AG09309 (cell line): ENCODE measurements at regions not wholly inside any gene's neighbourhood (a gene's known extent, or its start where the extent isn't known, plus 50 kb on each side); places are given as distances from the start of the nearest gene placed in this dataset.

Experiments
- DNase-seq: peaks from one replicate; pipeline ENCODE4 v3.0.0-alpha.2; 2010; ENCODE audit warnings: low read depth
- H3K4me3 ChIP-seq: 2 replicates; pipeline ENCODE4 v1.5.1; 2011; ENCODE audit warnings: mild to moderate bottlenecking, low read depth, low read length, moderate library complexity; ENCODE audit not compliant: control insufficient read depth
- TF ChIP-seq, protein P1 (sequence below): IDR thresholded peaks from 2 replicates; pipeline ENCODE4 v1.5.1; 2011; ENCODE audit warnings: mild to moderate bottlenecking, low read depth, low read length, inconsistent platforms; ENCODE audit not compliant: insufficient read depth, control insufficient read depth; ENCODE audit errors: missing control alignments

DNA sequence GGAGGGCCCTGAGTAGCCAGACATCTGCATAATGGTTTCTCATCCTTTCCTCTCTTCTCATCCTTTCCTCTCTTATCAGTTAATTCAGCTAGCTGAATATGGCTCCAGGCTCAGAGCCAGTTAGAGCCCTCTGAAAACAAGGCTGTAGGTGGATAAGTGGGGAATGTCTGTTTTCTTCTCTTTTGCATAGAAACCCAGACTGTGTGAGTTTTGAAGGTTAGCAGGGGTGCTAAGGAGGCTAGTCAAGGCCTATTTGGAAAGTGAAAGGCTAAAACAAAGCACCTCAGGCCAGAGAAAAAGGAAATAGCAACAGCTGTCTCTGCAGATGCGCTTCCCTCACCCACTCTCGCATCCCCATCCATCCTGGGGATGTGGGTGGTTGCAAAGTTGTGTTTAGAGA is 420.9 kb downstream of the SHISA9 start:
- DNase-seq: no peak
- no peak overlapping the region for H3K4me3 ChIP-seq
- TF ChIP-seq, protein P1, sequence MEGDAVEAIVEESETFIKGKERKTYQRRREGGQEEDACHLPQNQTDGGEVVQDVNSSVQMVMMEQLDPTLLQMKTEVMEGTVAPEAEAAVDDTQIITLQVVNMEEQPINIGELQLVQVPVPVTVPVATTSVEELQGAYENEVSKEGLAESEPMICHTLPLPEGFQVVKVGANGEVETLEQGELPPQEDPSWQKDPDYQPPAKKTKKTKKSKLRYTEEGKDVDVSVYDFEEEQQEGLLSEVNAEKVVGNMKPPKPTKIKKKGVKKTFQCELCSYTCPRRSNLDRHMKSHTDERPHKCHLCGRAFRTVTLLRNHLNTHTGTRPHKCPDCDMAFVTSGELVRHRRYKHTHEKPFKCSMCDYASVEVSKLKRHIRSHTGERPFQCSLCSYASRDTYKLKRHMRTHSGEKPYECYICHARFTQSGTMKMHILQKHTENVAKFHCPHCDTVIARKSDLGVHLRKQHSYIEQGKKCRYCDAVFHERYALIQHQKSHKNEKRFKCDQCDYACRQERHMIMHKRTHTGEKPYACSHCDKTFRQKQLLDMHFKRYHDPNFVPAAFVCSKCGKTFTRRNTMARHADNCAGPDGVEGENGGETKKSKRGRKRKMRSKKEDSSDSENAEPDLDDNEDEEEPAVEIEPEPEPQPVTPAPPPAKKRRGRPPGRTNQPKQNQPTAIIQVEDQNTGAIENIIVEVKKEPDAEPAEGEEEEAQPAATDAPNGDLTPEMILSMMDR: no peak

DNA sequence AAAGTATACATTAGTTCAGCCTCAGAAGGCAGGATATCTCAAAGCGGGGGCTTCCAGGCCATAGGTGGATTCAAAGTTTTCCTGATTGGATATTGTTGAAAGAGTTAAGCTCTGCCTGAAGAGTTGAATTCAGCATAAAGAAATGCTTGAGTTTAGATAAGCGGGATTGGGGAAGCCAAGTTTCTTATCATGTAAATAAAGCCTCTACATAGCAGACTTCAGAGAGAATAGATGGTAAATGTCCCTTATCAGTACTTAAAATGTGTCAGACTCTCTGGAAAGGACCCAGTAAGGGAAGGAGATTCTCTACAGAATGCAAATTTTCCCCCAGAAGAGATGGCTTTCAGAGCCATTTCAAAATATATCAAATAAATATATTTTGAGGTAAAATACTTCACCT is 423.5 kb downstream of the SHISA9 start:
- TF ChIP-seq, protein P1: no peak
- no peak for DNase-seq
- no peak overlapping the region for H3K4me3 ChIP-seq

DNA sequence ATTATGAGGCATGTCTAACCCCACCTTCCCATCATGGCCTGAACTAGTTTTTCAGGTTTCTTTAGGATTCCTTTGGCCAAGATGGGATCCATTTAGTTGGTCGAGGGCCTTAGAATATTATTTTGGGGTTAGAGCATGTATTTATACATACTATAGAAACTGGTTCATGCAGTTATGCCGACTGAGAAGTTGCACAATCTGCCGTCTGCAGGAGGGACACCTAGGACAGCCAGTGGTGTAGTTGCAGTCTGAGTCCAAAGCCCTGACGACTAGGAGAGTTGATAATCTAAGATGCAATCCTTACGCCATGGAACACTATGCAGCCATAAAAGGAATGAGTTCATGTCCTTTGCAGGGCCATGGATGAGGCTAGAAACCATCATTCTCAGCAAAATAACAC is 424.0 kb downstream of the SHISA9 start:
- H3K4me3 ChIP-seq: no peak overlapping the region
- DNase-seq: no peak
- TF ChIP-seq, protein P1: no peak

DNA sequence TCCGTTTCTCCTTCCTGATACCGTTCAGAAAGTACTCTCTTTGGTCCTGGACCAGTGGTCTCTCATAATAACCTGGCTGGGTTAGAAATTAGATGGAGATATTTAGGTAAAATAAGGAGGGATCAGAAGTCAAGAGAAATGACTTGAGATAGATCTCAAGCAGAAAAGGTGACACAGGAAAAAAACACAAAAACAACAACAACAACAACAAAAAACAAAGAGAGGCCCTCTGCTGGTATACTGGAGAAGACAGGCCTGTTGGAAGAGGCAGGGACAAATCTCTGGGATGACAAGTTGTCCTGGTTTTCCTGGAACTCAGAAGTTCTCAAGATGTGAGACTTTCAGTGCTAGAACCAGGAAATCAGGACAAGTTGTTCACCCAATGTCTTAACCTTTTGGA is 430.5 kb downstream of the SHISA9 start:
- TF ChIP-seq, protein P1: no peak
- DNase-seq: no peak
- H3K4me3 ChIP-seq: no peak overlapping the region

DNA sequence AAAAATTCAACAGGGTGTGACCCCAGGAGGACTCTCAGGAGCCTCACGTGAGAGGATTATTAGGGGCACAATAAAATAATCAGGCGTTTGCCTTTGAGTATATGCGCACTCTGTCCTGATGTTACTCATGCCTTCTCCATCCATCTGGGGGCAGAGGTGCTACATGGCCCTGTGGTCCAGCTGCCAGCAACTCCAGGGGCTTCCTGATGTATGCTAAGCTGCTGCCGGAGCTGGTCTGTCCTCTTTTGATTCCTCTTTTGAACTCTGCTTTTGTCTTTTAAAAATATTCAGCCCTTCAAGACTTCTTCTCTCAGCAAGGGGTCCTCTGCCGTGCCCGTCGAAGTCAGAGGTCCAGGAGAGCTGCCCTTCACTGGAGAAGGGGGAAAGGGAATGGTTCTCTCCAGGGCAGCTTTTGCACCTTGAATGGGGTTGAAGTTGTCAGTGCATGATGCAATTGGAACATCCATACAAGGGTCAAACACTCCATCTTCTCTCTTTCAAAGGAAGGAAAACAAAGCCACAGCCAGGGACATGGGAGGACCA is 431.4 kb downstream of the SHISA9 start:
- DNase-seq: no peak
- TF ChIP-seq, protein P1: no peak
- H3K4me3 ChIP-seq: no peak overlapping the region

DNA sequence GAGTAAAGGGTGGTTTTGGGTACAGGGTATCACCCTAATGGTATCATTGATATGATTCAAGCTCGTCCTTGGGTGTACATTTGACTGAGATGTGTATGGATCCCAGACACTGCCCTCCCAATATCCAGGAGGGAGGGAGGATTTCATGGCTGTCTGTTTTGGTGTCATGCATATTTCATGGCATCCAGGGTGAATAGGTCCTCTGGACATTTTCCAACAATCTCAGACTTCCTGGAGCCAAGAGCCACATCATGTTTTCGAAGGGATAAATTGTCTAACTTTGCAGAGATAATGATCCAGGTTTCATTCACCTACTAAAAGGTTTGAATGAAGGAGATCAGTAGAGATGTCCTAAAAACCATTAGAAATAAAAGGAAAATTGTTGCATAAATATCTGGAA is 431.9 kb downstream of the SHISA9 start:
- TF ChIP-seq, protein P1: no peak
- no peak overlapping the region for H3K4me3 ChIP-seq
- DNase-seq: no peak

DNA sequence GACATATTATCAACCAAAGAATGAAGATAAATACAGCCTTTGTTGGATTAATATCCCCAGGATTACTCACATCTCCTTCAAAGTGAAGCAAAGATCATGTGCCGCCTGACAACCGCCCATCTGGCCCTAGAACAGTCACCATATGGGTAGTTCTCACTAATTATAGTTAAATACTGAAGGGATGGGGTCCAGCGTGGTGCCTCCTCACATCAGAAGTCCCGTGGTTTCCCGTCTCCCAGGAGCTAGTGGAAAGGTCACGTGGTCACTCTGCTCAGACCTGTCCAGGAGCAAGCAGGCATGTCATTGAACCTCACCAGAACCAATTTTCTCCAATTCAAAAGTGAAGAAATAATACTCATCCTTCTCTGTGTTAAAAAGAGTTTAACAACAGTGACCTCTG is 434.5 kb downstream of the SHISA9 start:
- no peak overlapping the region for H3K4me3 ChIP-seq
- no peak for DNase-seq
- TF ChIP-seq, protein P1: no peak
